ENCODE measurements at regions not wholly inside any gene's neighbourhood (a gene's known extent, or its start where the extent isn't known, plus 50 kb on each side); places are given as distances from the start of the nearest gene placed in this dataset.

- DNase-seq (no peak), ATAC-seq (no peak)
- intact Hi-C loops (cut with DNase I), result loop anchor here in 1 of 4 donors (10.0 kb wide), 1 partner anchor 133 kb away; the partner anchor contains the start of gene ANO1
- H3K27me3 ChIP-seq (ENCODE audit: control insufficient read depth, insufficient read depth), result no peaks in the 10 kb centered on the region
- H3K4me1 ChIP-seq (ENCODE audit: control insufficient read depth, insufficient read depth, low read length), result peaks cover 5% of the 10 kb centered on the region
- no peak overlapping the region for H3K27ac ChIP-seq (ENCODE audit: low read length)
- WGBS, result 83% methylated on average over 15 of the region's 15 CpGs
- no peaks in the 10 kb centered on the region for H3K9me3 ChIP-seq (ENCODE audit: control insufficient read depth, low read length)
- no peak overlapping the region for H3K4me3 ChIP-seq (ENCODE audit: low read length)
Observed at GRCh38 chr11:69941546-69942332, 122.5 kb upstream of the FGF3 start.

- ATAC-seq (no peak), DNase-seq (no peak)
- Histone ChIP-seq H3K4me1 (ENCODE audit: control insufficient read depth, insufficient read depth, low read length) (peaks cover 5% of the 10 kb centered on the region), H3K9me3 (ENCODE audit: control insufficient read depth, low read length) (no peaks in the 10 kb centered on the region), H3K27ac (ENCODE audit: low read length) (no peak overlapping the region), H3K4me3 (ENCODE audit: low read length) (no peak overlapping the region), H3K27me3 (ENCODE audit: control insufficient read depth, insufficient read depth) (no peaks in the 10 kb centered on the region)
- WGBS, result 93% methylated on average over 9 of the region's 9 CpGs
- intact Hi-C loops (cut with DNase I), result loop anchor here in 1 of 4 donors (10.0 kb wide), 1 partner anchor 132 kb away; the partner anchor contains the start of gene ANO1
Observed at GRCh38 chr11:69942333-69942820, 123.2 kb upstream of the FGF3 start.

GRCh38 chr11:69943066-69943465 is 123.8 kb upstream of the FGF3 start:
- DNase-seq (no peak), ATAC-seq (no peak)
- H3K27me3 ChIP-seq (ENCODE audit: control insufficient read depth, insufficient read depth), result no peaks in the 10 kb centered on the region
- H3K9me3 ChIP-seq (ENCODE audit: control insufficient read depth, low read length), result no peaks in the 10 kb centered on the region
- H3K27ac ChIP-seq (ENCODE audit: low read length), result peak overlapping the region; percentile 21
- 76% methylated on average over 6 of the region's 6 CpGs for WGBS
- no peak overlapping the region for H3K4me3 ChIP-seq (ENCODE audit: low read length)
- intact Hi-C loops (cut with DNase I), result loop anchor here in 1 of 4 donors (10.0 kb wide), 1 partner anchor 132 kb away; the partner anchor contains the start of gene ANO1
- H3K4me1 ChIP-seq (ENCODE audit: control insufficient read depth, insufficient read depth, low read length), result peaks cover 5% of the 10 kb centered on the region

GRCh38 chr11:69943506-69943905 is 124.3 kb upstream of the FGF3 start:
- 81% methylated on average over 11 of the region's 11 CpGs for WGBS
- Histone ChIP-seq H3K9me3 (ENCODE audit: control insufficient read depth, low read length) (no peaks in the 10 kb centered on the region), H3K27me3 (ENCODE audit: control insufficient read depth, insufficient read depth) (no peaks in the 10 kb centered on the region), H3K27ac (ENCODE audit: low read length) (peak overlapping the region; percentile 21), H3K4me3 (ENCODE audit: low read length) (no peak overlapping the region), H3K4me1 (ENCODE audit: control insufficient read depth, insufficient read depth, low read length) (peaks cover 5% of the 10 kb centered on the region)
- DNase-seq (peak in 1 of 3 donors; percentile 77), ATAC-seq (no peak)
- intact Hi-C loops (cut with DNase I), result loop anchor here in 1 of 4 donors (10.0 kb wide), 1 partner anchor 131 kb away; the partner anchor contains the start of gene ANO1

- no peak overlapping the region for H3K4me3 ChIP-seq (ENCODE audit: low read length)
- intact Hi-C loops (cut with DNase I), result loop anchor here in 1 of 4 donors (10.0 kb wide), 1 partner anchor 131 kb away; the partner anchor contains the start of gene ANO1
- DNase-seq (no peak), ATAC-seq (no peak)
- H3K9me3 ChIP-seq (ENCODE audit: control insufficient read depth, low read length), result no peaks in the 10 kb centered on the region
- H3K4me1 ChIP-seq (ENCODE audit: control insufficient read depth, insufficient read depth, low read length), result peaks cover 5% of the 10 kb centered on the region
- WGBS, result 85% methylated on average over 10 of the region's 10 CpGs
- H3K27me3 ChIP-seq (ENCODE audit: control insufficient read depth, insufficient read depth), result no peaks in the 10 kb centered on the region
- no peak overlapping the region for H3K27ac ChIP-seq (ENCODE audit: low read length)
Observed at GRCh38 chr11:69944146-69944795, 125.1 kb upstream of the FGF3 start.

GRCh38 chr11:69945157-69945556 is 125.9 kb upstream of the FGF3 start:
- 86% methylated on average over 1 of the region's 1 CpG for WGBS
- ATAC-seq (no peak), DNase-seq (no peak)
- Histone ChIP-seq H3K27ac (ENCODE audit: low read length) (no peak overlapping the region), H3K4me3 (ENCODE audit: low read length) (no peak overlapping the region), H3K4me1 (ENCODE audit: control insufficient read depth, insufficient read depth, low read length) (peaks cover 5% of the 10 kb centered on the region), H3K9me3 (ENCODE audit: control insufficient read depth, low read length) (no peaks in the 10 kb centered on the region), H3K27me3 (ENCODE audit: control insufficient read depth, insufficient read depth) (no peaks in the 10 kb centered on the region)
- intact Hi-C loops (cut with DNase I), result loop anchor here in 1 of 4 donors (10.0 kb wide), 1 partner anchor 130 kb away; the partner anchor contains the start of gene ANO1

GRCh38 chr11:69947059-69947792 is 128.0 kb upstream of the FGF3 start:
- H3K9me3 ChIP-seq (ENCODE audit: control insufficient read depth, low read length), result no peaks in the 10 kb centered on the region
- H3K27me3 ChIP-seq (ENCODE audit: control insufficient read depth, insufficient read depth), result no peaks in the 10 kb centered on the region
- no peak overlapping the region for H3K4me3 ChIP-seq (ENCODE audit: low read length)
- 92% methylated on average over 5 of the region's 5 CpGs for WGBS
- DNase-seq (no peak), ATAC-seq (no peak)
- H3K27ac ChIP-seq (ENCODE audit: low read length), result no peak overlapping the region
- peaks cover 2% of the 10 kb centered on the region for H3K4me1 ChIP-seq (ENCODE audit: control insufficient read depth, insufficient read depth, low read length)
- intact Hi-C loops (cut with DNase I), result loop anchor here in 1 of 4 donors (10.0 kb wide), 1 partner anchor 128 kb away; the partner anchor contains the start of gene ANO1

- no peak overlapping the region for H3K27ac ChIP-seq (ENCODE audit: low read length)
- peaks cover 2% of the 10 kb centered on the region for H3K4me1 ChIP-seq (ENCODE audit: control insufficient read depth, insufficient read depth, low read length)
- intact Hi-C loops (cut with DNase I), result loop anchor here in 1 of 4 donors (10.0 kb wide), 1 partner anchor 127 kb away; the partner anchor contains the start of gene ANO1
- H3K4me3 ChIP-seq (ENCODE audit: low read length), result no peak overlapping the region
- 95% methylated on average over 12 of the region's 12 CpGs for WGBS
- DNase-seq, result no peak
- no peak for ATAC-seq
- no peaks in the 10 kb centered on the region for H3K9me3 ChIP-seq (ENCODE audit: control insufficient read depth, low read length)
- no peaks in the 10 kb centered on the region for H3K27me3 ChIP-seq (ENCODE audit: control insufficient read depth, insufficient read depth)
Observed at GRCh38 chr11:69947793-69948255, 128.6 kb upstream of the FGF3 start.

- Histone ChIP-seq H3K4me1 (ENCODE audit: control insufficient read depth, insufficient read depth, low read length) (peaks cover 2% of the 10 kb centered on the region), H3K9me3 (ENCODE audit: control insufficient read depth, low read length) (no peaks in the 10 kb centered on the region), H3K4me3 (ENCODE audit: low read length) (no peak overlapping the region), H3K27ac (ENCODE audit: low read length) (no peak overlapping the region), H3K27me3 (ENCODE audit: control insufficient read depth, insufficient read depth) (no peaks in the 10 kb centered on the region)
- peak; percentile 42 to 81 for ATAC-seq
- DNase-seq, result peak in 1 of 3 donors; percentile 54
- intact Hi-C loops (cut with DNase I), result loop anchor here in 1 of 4 donors (10.0 kb wide), 1 partner anchor 126 kb away; the partner anchor contains the start of gene ANO1
- WGBS, result 55% methylated on average over 24 of the region's 24 CpGs
Observed at GRCh38 chr11:69948256-69949141, 129.3 kb upstream of the FGF3 start.

All from right cardiac atrium (tissue), 5 donors.